ENCODE measurements at regions not wholly inside any gene's neighbourhood (a gene's known extent, or its start where the extent isn't known, plus 50 kb on each side); places are given as distances from the start of the nearest gene placed in this dataset.

- no peak overlapping the region for H3K27ac ChIP-seq
- no peak for TF ChIP-seq CTCF (IDR thresholded peaks at IDR 0.05)
Observed at GRCh38 chr10:4306871-4307270, 519.1 kb upstream of the AKR1E2 start.

GRCh38 chr10:4303045-4303444, 518.0 kb upstream of the KLF6 start:
- Histone ChIP-seq H3K4me1 (no peaks in the 10 kb centered on the region), H3K9me3 (no peaks in the 10 kb centered on the region), H3K4me3 (no peak overlapping the region), H3K27me3 (ENCODE audit: low read depth) (no peaks in the 10 kb centered on the region), H3K27ac (no peak overlapping the region), H3K36me3 (no peaks in the 10 kb centered on the region)
- no peak for TF ChIP-seq CTCF (IDR thresholded peaks at IDR 0.05)
- DNase-seq (no peak), ATAC-seq (peak in 1 of 2 donors; percentile 31)
- intact Hi-C loops (cut with DNase I), result no loop called here

More at GRCh38 chr10:4306871-4307270, 519.1 kb upstream of the AKR1E2 start:
- Histone ChIP-seq H3K4me3 (no peak overlapping the region), H3K36me3 (no peaks in the 10 kb centered on the region), H3K27me3 (ENCODE audit: low read depth) (no peaks in the 10 kb centered on the region), H3K4me1 (no peaks in the 10 kb centered on the region), H3K9me3 (no peaks in the 10 kb centered on the region)
- ATAC-seq (no peak), DNase-seq (no peak)
- intact Hi-C loops (cut with DNase I), result no loop called here

GRCh38 chr10:4301291-4302045, 516.5 kb upstream of the KLF6 start:
- no peak for TF ChIP-seq CTCF (IDR thresholded peaks at IDR 0.05)
- Histone ChIP-seq H3K27ac (no peak overlapping the region), H3K4me1 (no peaks in the 10 kb centered on the region), H3K36me3 (no peaks in the 10 kb centered on the region), H3K27me3 (ENCODE audit: low read depth) (no peaks in the 10 kb centered on the region), H3K4me3 (no peak overlapping the region), H3K9me3 (no peaks in the 10 kb centered on the region)
- intact Hi-C loops (cut with DNase I), result no loop called here
- DNase-seq (no peak), ATAC-seq (no peak)

GRCh38 chr10:4296161-4296560, 511.2 kb upstream of the KLF6 start:
- no peak overlapping the region for H3K27ac ChIP-seq
- H3K9me3 ChIP-seq, result no peaks in the 10 kb centered on the region
- no peak overlapping the region for H3K4me3 ChIP-seq
- ATAC-seq (no peak), DNase-seq (no peak)
- no peaks in the 10 kb centered on the region for H3K27me3 ChIP-seq (ENCODE audit: low read depth)
- no peak for TF ChIP-seq CTCF (IDR thresholded peaks at IDR 0.05)
- intact Hi-C loops (cut with DNase I), result no loop called here
- H3K4me1 ChIP-seq, result no peaks in the 10 kb centered on the region
- no peaks in the 10 kb centered on the region for H3K36me3 ChIP-seq

GRCh38 chr10:4294996-4295792, 510.2 kb upstream of the KLF6 start:
- Histone ChIP-seq H3K4me3 (no peak overlapping the region), H3K36me3 (no peaks in the 10 kb centered on the region), H3K9me3 (no peaks in the 10 kb centered on the region), H3K27me3 (ENCODE audit: low read depth) (no peaks in the 10 kb centered on the region), H3K4me1 (no peaks in the 10 kb centered on the region), H3K27ac (no peak overlapping the region)
- intact Hi-C loops (cut with DNase I), result no loop called here
- DNase-seq (no peak), ATAC-seq (no peak)
- no peak for TF ChIP-seq CTCF (IDR thresholded peaks at IDR 0.05)

Data from lower lobe of right lung (tissue), 2 donors.